RWPE2 (cell line): ENCODE measurements at regions not wholly inside any gene's neighbourhood (a gene's known extent, or its start where the extent isn't known, plus 50 kb on each side); places are given as distances from the start of the nearest gene placed in this dataset.

Experiments
- ATAC-seq: fragments of 200-7000 bp; cut with Tn5 transposase; 3 replicates; pipeline ENCODE4 v1.9.1; 2021; ENCODE audit warnings: low read depth
- DNase-seq: peaks from one replicate; pipeline ENCODE4 v3.0.0-alpha.2; 2020; ENCODE audit warnings: low spot score
- H3K27ac ChIP-seq: fragments of 450-650 bp; 2 replicates; pipeline ENCODE4 v1.5.1; 2017; ENCODE audit warnings: mild to moderate bottlenecking; ENCODE audit not compliant: poor library complexity, severe bottlenecking
- H3K27me3 ChIP-seq: fragments of 250-450 bp; sonication (Bioruptor Pico); 2 replicates; pipeline ENCODE4 v1.5.1; 2021; ENCODE audit warnings: mild to moderate bottlenecking, moderate library complexity; ENCODE audit not compliant: insufficient read depth, poor library complexity, severe bottlenecking
- H3K36me3 ChIP-seq: fragments of 250-450 bp; sonication (Bioruptor Pico); 2 replicates; pipeline ENCODE4 v1.5.1; 2020; ENCODE audit warnings: low read depth, mild to moderate bottlenecking, moderate library complexity
- H3K4me1 ChIP-seq: fragments of 250-450 bp; sonication (Bioruptor Pico); 2 replicates; pipeline ENCODE4 v1.5.1; 2021; ENCODE audit warnings: mild to moderate bottlenecking, moderate library complexity; ENCODE audit not compliant: insufficient read depth, poor library complexity, severe bottlenecking
- H3K4me3 ChIP-seq: fragments of 250-450 bp; sonication (Bioruptor Pico); 2 replicates; pipeline ENCODE4 v1.5.1; 2021; ENCODE audit warnings: mild to moderate bottlenecking, moderate library complexity; ENCODE audit not compliant: severe bottlenecking
- H3K9me3 ChIP-seq: fragments of 250-450 bp; sonication (Bioruptor Pico); 2 replicates; pipeline ENCODE4 v1.5.1; 2021; ENCODE audit warnings: mild to moderate bottlenecking, moderate library complexity; ENCODE audit not compliant: severe bottlenecking
- TF ChIP-seq, protein P1 (sequence below): fragments of 450-650 bp; IDR thresholded peaks from one replicate; pipeline ENCODE4 v1.5.1; 2017; ENCODE audit warnings: mild to moderate bottlenecking, moderate library complexity; ENCODE audit not compliant: poor library complexity, severe bottlenecking

DNA sequence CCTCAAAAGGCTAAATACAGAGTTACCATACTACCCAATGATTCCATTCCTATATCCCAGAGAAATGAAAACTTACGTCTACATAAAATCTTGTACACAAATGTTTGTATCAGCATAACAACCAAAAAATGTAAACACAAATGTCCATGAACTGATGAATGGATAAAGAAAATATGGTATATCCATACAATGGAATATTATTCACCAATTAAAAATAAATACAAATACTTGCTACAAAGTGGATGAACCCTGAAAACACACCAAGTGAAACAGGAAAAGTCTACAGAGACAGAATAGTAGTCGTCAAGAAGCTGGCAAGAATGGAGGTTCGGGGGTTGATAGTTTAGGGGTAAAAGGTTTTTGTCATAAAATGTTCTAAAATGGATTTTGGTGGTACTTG lies 54.0 kb upstream of the ANKRD28 start:
- Histone ChIP-seq H3K27me3 (no peaks in the 10 kb centered on the region), H3K4me3 (no peak overlapping the region), H3K9me3 (peaks cover 6% of the 10 kb centered on the region), H3K4me1 (peaks cover 1% of the 10 kb centered on the region), H3K36me3 (peaks cover 4% of the 10 kb centered on the region; the same call in 1 of the 2 replicates), H3K27ac (no peak overlapping the region)
- TF ChIP-seq, protein P1, sequence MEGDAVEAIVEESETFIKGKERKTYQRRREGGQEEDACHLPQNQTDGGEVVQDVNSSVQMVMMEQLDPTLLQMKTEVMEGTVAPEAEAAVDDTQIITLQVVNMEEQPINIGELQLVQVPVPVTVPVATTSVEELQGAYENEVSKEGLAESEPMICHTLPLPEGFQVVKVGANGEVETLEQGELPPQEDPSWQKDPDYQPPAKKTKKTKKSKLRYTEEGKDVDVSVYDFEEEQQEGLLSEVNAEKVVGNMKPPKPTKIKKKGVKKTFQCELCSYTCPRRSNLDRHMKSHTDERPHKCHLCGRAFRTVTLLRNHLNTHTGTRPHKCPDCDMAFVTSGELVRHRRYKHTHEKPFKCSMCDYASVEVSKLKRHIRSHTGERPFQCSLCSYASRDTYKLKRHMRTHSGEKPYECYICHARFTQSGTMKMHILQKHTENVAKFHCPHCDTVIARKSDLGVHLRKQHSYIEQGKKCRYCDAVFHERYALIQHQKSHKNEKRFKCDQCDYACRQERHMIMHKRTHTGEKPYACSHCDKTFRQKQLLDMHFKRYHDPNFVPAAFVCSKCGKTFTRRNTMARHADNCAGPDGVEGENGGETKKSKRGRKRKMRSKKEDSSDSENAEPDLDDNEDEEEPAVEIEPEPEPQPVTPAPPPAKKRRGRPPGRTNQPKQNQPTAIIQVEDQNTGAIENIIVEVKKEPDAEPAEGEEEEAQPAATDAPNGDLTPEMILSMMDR, result no peak
- DNase-seq (no peak), ATAC-seq (no peak)

DNA sequence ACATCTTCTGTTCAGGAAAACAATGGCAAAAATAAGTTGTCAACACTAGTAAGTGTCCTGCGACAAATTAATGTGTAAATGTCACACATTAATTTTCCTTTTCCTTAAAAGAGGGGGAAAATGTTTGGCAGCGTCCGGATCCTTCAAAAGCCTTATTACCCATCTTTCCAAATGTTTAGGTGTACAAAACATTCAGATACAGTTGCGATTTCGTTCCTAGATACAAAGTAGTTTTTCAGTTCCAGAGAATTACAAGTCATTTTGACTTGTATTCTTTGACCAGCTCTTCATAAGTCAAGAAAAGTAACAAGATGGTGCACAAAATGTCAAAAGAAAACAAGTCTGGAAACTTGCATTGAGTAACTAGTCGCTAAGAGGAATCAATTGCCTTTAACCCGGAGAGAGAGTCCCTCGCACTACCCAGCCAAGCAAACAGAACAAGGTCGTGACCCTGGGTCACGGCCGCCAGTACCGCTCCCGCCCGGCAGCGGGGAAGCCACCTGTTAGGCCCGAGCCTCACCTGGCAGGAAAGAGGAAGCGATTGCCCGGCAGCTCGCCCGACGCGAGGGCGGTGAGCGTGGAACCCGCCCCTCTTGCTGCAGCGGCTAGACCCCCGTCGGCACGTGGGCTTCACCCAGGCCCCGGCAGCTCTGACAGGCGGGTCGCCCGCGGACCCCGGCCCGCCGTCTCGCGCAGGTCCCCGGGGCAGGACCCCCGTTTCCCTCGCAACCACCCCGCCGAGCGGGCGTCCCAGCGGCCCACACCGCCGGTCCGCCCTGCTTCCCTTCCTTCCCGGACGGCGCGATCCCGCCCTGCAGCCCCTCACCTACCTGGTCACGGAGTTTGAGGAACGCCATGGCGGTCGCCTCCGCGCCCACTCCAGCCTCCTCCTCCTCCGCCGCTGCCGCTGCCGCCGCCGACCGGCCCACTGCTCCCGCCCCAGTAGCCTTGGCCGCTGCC lies 61.0 kb upstream of the ANKRD28 start:
- DNase-seq (peak; percentile 58), ATAC-seq (peak; percentile 28)
- Histone ChIP-seq H3K27me3 (no peaks in the 10 kb centered on the region), H3K36me3 (no peaks in the 10 kb centered on the region), H3K4me3 (peak overlapping the region; percentile 94), H3K27ac (peak overlapping the region; percentile 76), H3K4me1 (peaks cover 9% of the 10 kb centered on the region), H3K9me3 (no peaks in the 10 kb centered on the region)
- TF ChIP-seq, protein P1, result no peak

DNA sequence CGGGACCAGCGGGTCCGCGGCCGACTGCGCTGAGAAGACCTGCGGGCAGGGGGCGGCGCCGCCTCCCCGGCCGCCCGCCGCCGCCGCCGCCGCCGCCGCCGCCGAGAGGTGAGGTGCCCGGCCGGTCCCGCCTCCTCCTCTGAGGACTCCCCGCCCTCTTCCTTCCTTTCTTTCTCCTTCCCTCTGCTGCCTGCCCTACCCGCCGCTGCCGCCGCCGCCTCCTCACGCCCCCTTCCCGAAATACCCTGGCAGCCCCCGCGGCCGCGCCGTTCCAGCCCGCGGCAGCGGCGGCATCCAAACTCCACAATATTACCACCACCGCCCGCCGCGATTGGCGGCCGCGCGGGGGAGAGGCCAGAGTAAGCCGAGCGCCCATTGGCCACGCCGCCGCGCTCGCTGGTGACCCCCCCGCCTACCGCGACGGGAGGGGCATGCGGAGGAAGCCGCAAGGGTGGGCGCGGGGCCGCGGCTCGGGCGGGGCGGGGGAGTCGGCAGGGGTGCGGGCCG lies 61.8 kb upstream of the ANKRD28 start:
- Histone ChIP-seq H3K4me3 (peak overlapping the region; percentile 94), H3K36me3 (no peaks in the 10 kb centered on the region), H3K27me3 (no peaks in the 10 kb centered on the region), H3K9me3 (peaks cover 4% of the 10 kb centered on the region), H3K4me1 (peaks cover 9% of the 10 kb centered on the region), H3K27ac (peak overlapping the region; percentile 76)
- DNase-seq (peak; percentile 75), ATAC-seq (peak; percentile 84)
- TF ChIP-seq, protein P1, result no peak

DNA sequence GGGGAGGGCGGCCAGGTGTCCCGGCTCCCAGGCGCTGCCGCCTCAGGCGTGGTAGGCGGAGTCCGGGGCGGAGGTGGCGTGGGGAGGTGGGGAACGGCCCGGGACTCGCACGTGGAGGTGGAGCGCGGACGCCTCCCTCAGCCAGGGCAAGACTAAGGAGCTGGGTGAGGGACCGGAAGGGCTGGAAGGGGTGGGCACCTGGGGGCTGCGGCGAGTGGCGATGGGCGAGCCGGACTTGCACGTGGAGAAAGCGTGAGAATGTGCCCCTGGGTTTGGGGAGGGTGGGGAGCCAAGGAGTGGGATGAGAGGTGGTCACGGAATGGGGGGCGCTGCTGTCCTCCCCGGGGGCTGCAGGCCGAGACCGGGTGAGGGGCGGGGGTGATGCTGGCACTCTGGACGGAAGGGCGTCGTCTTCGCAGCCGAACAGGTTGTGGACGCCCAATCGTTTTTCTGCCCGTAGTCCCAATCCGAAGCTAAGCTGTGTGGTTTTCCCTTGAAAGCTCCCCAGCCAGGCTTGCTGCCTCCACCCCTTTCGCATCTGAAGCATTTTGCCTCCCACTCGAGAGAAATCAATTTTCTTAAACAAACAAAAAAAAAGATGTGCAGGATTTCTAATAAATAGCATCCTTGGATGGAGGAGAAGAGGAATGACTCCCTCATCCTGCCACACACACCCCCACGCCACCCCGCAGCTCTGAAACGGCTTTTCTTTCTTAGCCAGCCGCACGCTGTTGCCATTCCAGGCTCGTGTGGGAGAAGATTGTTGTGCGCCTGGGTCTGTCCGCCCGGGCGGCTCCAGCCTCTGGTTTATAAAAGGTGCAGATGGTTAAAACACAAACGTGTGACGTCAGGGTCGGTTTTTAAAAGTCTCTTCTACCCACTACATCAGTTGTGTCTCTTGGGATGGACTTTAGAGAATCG lies 62.5 kb upstream of the ANKRD28 start:
- Histone ChIP-seq H3K27ac (peak overlapping the region; percentile 76), H3K36me3 (no peaks in the 10 kb centered on the region), H3K27me3 (no peaks in the 10 kb centered on the region)

More for the DNA sequence above, 62.5 kb upstream of the ANKRD28 start:
- Histone ChIP-seq H3K4me3 (peak overlapping the region; percentile 94), H3K4me1 (peaks cover 9% of the 10 kb centered on the region), H3K9me3 (peaks cover 4% of the 10 kb centered on the region)
- ATAC-seq, result peak; percentile 76
- peak; percentile 70 for DNase-seq
- TF ChIP-seq, protein P1, result no peak
